Endothelial cell (in vitro differentiated cells): ENCODE measurements at regions not wholly inside any gene's neighbourhood (a gene's known extent, or its start where the extent isn't known, plus 50 kb on each side); places are given as distances from the start of the nearest gene placed in this dataset.

Source experiments
- DNase-seq: peaks from one replicate; pipeline ENCODE4 v3.0.0; 2021; ENCODE audit warnings: low spot score
- H3K27ac Mint-ChIP-seq: one replicate; pipeline ENCODE4 v1.8.0; 2021; ENCODE audit warnings: mixed read lengths, inconsistent platforms; ENCODE audit not compliant: unreplicated experiment
- H3K27me3 Mint-ChIP-seq: one replicate; pipeline ENCODE4 v1.8.0; 2021; ENCODE audit warnings: mild to moderate bottlenecking, moderate library complexity, mixed read lengths, inconsistent platforms; ENCODE audit not compliant: unreplicated experiment
- H3K36me3 Mint-ChIP-seq: one replicate; pipeline ENCODE4 v1.8.0; 2021; ENCODE audit warnings: mild to moderate bottlenecking, low read depth, mixed read lengths, inconsistent platforms; ENCODE audit not compliant: unreplicated experiment
- H3K4me1 Mint-ChIP-seq: one replicate; pipeline ENCODE4 v1.8.0; 2021; ENCODE audit warnings: mild to moderate bottlenecking, mixed read lengths, inconsistent platforms; ENCODE audit not compliant: unreplicated experiment
- H3K4me3 Mint-ChIP-seq: one replicate; pipeline ENCODE4 v1.8.0; 2021; ENCODE audit warnings: mild to moderate bottlenecking, mixed read lengths, inconsistent platforms; ENCODE audit not compliant: unreplicated experiment
- H3K9me3 Mint-ChIP-seq: one replicate; pipeline ENCODE4 v1.8.0; 2021; ENCODE audit warnings: mixed read lengths, inconsistent platforms; ENCODE audit not compliant: unreplicated experiment
- TF ChIP-seq, protein P1 (sequence below): fragments of 200-600 bp; sonication (generic); IDR thresholded peaks from one replicate; pipeline ENCODE4 v1.5.0; 2021; ENCODE audit warnings: antibody characterized with exemption; ENCODE audit not compliant: unreplicated experiment

GRCh38 chr6:81834141-81834681, 81.7 kb upstream of the TENT5A start:
- no peak overlapping the region for H3K4me3 Mint-ChIP-seq
- H3K4me1 Mint-ChIP-seq, result no peaks in the 10 kb centered on the region
- H3K9me3 Mint-ChIP-seq, result no peaks in the 10 kb centered on the region
- TF ChIP-seq, protein P1, sequence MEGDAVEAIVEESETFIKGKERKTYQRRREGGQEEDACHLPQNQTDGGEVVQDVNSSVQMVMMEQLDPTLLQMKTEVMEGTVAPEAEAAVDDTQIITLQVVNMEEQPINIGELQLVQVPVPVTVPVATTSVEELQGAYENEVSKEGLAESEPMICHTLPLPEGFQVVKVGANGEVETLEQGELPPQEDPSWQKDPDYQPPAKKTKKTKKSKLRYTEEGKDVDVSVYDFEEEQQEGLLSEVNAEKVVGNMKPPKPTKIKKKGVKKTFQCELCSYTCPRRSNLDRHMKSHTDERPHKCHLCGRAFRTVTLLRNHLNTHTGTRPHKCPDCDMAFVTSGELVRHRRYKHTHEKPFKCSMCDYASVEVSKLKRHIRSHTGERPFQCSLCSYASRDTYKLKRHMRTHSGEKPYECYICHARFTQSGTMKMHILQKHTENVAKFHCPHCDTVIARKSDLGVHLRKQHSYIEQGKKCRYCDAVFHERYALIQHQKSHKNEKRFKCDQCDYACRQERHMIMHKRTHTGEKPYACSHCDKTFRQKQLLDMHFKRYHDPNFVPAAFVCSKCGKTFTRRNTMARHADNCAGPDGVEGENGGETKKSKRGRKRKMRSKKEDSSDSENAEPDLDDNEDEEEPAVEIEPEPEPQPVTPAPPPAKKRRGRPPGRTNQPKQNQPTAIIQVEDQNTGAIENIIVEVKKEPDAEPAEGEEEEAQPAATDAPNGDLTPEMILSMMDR, result no peak
- H3K27ac Mint-ChIP-seq, result no peak overlapping the region
- DNase-seq, result no peak
- no peaks in the 10 kb centered on the region for H3K36me3 Mint-ChIP-seq
- no peaks in the 10 kb centered on the region for H3K27me3 Mint-ChIP-seq

DNA sequence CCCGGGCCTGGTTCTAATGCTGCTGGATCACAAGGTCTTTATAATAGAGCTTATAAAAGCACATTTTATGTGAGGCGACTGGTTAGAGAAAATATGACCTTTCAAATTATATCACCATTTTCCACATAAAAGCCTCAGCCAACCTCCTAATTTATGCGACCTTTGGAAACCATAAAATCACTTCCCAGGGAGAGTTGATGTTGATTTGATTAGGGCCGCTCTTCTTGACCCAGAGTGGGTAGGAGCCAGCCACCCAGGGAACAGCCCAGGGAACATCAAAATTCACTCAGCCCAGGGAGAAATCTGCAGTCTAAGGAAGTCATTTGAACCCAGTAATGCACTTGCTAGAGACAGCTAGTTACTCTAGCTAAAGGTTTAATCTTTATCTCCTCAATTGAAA, 79.8 kb upstream of the TENT5A start:
- TF ChIP-seq, protein P1, result no peak
- no peaks in the 10 kb centered on the region for H3K27me3 Mint-ChIP-seq
- H3K27ac Mint-ChIP-seq, result no peak overlapping the region
- H3K4me1 Mint-ChIP-seq, result no peaks in the 10 kb centered on the region
- H3K9me3 Mint-ChIP-seq, result no peaks in the 10 kb centered on the region
- H3K36me3 Mint-ChIP-seq, result no peaks in the 10 kb centered on the region
- no peak for DNase-seq
- H3K4me3 Mint-ChIP-seq, result no peak overlapping the region

DNA sequence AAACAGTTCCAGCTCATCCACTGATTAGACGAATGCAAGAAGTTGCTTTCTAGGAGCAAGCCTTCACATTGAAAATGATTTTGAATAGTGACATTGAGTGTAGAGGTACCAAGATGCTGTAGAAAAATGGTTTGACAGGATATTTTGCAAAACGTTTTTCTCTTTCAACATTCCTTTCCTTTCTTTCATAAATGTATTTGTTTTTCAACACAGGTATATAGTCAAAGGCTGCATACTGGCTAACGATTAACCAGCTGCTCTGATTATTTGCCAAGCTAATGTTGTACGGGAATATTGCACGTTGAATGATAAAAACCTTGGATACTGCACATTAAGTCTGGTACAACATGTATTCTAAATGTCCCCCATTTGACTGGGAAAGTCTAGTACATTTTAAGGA, 78.8 kb upstream of the TENT5A start:
- no peak overlapping the region for H3K4me3 Mint-ChIP-seq
- no peak for DNase-seq
- no peaks in the 10 kb centered on the region for H3K9me3 Mint-ChIP-seq
- TF ChIP-seq, protein P1, result no peak
- H3K27me3 Mint-ChIP-seq, result no peaks in the 10 kb centered on the region
- no peaks in the 10 kb centered on the region for H3K36me3 Mint-ChIP-seq
- H3K4me1 Mint-ChIP-seq, result no peaks in the 10 kb centered on the region
- no peak overlapping the region for H3K27ac Mint-ChIP-seq

GRCh38 chr6:81826784-81827183, 74.3 kb upstream of the TENT5A start:
- Mint-ChIP-seq H3K36me3 (no peaks in the 10 kb centered on the region), H3K9me3 (no peaks in the 10 kb centered on the region), H3K27ac (no peak overlapping the region), H3K27me3 (no peaks in the 10 kb centered on the region), H3K4me3 (no peak overlapping the region), H3K4me1 (no peaks in the 10 kb centered on the region)
- no peak for DNase-seq
- TF ChIP-seq, protein P1, result no peak

DNA sequence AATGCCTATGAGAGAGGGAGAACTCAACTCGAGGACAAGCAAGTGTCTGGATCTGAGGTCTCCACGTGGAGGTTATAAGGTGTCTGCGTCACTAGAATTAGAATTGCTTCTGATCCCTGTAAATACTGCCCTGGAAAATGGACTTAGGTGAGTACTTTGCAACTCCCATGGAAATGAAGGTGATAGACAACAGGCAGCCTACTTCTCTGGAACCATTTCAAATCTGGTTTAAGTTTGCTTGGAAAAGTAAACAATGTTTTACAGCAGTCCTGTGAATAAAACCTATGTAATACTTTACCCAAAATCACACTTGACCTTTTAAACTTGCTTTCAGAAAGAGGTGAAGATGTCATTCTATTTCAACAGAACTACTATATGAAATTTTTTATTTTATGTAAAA, 70.1 kb upstream of the TENT5A start:
- DNase-seq, result no peak
- no peaks in the 10 kb centered on the region for H3K4me1 Mint-ChIP-seq
- TF ChIP-seq, protein P1, result no peak
- no peaks in the 10 kb centered on the region for H3K9me3 Mint-ChIP-seq
- H3K4me3 Mint-ChIP-seq, result no peak overlapping the region
- no peak overlapping the region for H3K27ac Mint-ChIP-seq
- H3K27me3 Mint-ChIP-seq, result peaks cover 2% of the 10 kb centered on the region
- no peaks in the 10 kb centered on the region for H3K36me3 Mint-ChIP-seq
